ENCODE measurements at regions not wholly inside any gene's neighbourhood (a gene's known extent, or its start where the extent isn't known, plus 50 kb on each side); places are given as distances from the start of the nearest gene placed in this dataset.

DNA sequence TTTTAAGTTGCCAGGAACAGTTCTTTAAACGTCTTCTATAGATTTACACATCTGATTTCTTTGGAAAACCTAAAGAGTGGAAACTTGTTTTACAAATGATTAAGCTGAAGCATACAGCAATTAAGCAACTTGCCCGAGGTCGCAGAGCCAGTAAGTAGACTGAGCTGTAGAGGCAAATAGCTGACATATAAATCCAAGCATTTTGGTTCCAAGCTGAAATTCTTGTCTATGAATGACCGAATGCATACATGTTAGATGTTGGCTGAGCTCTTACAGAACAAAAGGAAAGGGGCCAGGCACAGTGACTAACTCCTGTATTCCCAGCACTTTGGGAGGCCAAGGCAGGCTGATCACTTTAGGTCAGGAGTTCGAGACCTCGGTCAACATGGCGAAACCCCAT, 101.8 kb upstream of the SGK1 start:
- H3K4me1 Mint-ChIP-seq (ENCODE audit: low read depth) = peaks cover 12% of the 10 kb centered on the region
- no peaks in the 10 kb centered on the region for H3K27me3 Mint-ChIP-seq
- intact Hi-C loops (cut with micrococcal nuclease) = no loop called here
- ATAC-seq = no peak
- H3K36me3 Mint-ChIP-seq (ENCODE audit: low read depth) = no peaks in the 10 kb centered on the region
- TF ChIP-seq CTCF (IDR thresholded peaks at IDR 0.05) = no peak
- no peak overlapping the region for H3K4me3 Mint-ChIP-seq
- CTCF ChIA-PET = no interaction called here
- no peak overlapping the region for H3K27ac Mint-ChIP-seq
- DNase-seq = no peak
- POLR2A ChIA-PET = interaction anchor here (0.9 kb wide), 1 partner anchor 214 kb away, joined by 3 read pairs; no protein-coding TSS in a partner anchor
- H3K9me3 Mint-ChIP-seq = no peaks in the 10 kb centered on the region

DNA sequence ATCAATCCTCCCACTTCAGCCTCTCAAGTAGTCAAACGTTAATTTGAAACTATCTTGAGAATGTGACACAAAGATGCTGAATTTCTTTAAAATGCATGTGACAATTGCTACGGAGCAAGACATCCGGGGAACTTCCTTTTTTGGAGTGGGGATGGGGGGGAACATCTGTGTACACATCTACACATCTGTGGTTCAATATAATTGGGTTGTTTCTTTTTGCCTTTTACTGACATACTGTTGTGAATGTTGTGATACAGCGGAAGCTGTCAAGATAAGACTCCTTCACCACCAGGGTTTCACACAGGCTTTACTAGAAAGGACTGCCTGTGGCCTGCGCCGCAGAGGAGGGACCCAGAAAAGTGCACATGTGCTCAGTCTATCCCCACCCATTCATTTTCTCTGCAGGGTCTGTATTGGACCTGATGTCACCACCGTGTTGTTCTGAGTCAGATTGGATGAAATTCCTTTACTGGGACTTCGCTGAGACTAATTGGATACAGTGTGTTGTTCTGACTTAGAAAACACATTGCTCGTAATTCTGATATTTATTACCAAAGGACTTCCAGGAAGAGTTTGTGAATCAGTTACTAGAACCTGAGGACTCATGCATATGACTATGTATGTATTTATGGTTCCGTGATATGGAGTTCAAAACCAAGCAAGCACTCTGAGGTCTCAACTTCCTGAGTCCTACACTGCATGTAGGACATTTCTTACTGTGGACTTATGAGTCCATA, 98.7 kb upstream of the SGK1 start:
- CTCF ChIA-PET = no interaction called here
- POLR2A ChIA-PET = interaction anchor here (0.6 to 1.4 kb wide), 3 partner anchors 184 to 238 kb away, joined by 3 to 4 read pairs (median 3); no protein-coding TSS in a partner anchor
- peak; percentile 66 for ATAC-seq
- H3K4me3 Mint-ChIP-seq = no peak overlapping the region
- peaks cover 8% of the 10 kb centered on the region for H3K4me1 Mint-ChIP-seq (ENCODE audit: low read depth)
- H3K27me3 Mint-ChIP-seq = no peaks in the 10 kb centered on the region
- no peaks in the 10 kb centered on the region for H3K36me3 Mint-ChIP-seq (ENCODE audit: low read depth)
- intact Hi-C loops (cut with micrococcal nuclease) = no loop called here
- DNase-seq = no peak
- H3K9me3 Mint-ChIP-seq = peaks cover 3% of the 10 kb centered on the region
- H3K27ac Mint-ChIP-seq = peak overlapping the region; percentile 43
- TF ChIP-seq CTCF (IDR thresholded peaks at IDR 0.05) = no peak

DNA sequence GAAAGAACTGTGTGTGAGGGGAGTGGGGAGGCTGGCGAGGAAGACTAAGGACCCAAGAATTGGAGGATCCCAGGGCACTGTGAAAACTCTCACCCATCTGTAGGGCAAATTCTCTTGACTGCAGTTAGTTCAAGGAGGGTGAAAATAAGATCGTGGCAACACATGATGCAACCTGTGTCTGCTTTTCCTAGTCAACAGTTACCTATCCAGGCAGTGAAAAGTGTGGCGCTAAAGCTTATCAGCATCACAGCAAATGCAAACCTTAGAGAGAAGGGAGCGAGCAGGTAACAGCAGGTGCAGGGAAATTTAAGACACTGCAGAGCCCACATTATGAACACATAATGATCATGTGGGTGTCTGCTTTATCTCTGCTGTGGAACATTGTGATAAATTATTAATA, 97.7 kb upstream of the SGK1 start:
- TF ChIP-seq CTCF (IDR thresholded peaks at IDR 0.05) = no peak
- H3K36me3 Mint-ChIP-seq (ENCODE audit: low read depth) = no peaks in the 10 kb centered on the region
- intact Hi-C loops (cut with micrococcal nuclease) = no loop called here
- H3K4me1 Mint-ChIP-seq (ENCODE audit: low read depth) = peaks cover 8% of the 10 kb centered on the region
- peaks cover 3% of the 10 kb centered on the region for H3K9me3 Mint-ChIP-seq
- H3K27ac Mint-ChIP-seq = no peak overlapping the region
- ChIA-PET CTCF (no interaction called here), POLR2A (interaction anchor here (1.3 kb wide), 1 partner anchor 18 kb away, joined by 3 read pairs; no protein-coding TSS in a partner anchor)
- no peak for ATAC-seq
- DNase-seq = no peak
- no peaks in the 10 kb centered on the region for H3K27me3 Mint-ChIP-seq
- H3K4me3 Mint-ChIP-seq = no peak overlapping the region

DNA sequence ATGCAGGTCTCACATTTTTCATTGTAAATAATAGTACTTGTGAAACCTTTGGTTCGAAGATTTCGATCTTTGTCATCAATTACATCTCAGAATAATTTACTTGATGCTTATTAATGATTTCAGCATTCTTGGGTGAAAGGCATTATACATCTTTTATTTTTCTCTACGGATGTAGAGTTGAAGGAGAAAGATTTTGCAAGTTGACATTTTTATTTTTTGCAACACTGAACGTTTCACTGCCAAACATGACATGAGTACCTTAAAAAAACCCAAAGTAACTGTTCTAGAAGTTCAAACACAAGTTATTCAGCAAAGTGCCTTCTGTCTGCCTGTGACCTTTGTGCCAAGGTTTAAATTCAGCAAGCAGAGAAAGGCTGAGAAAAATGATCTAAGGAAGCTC, 97.3 kb upstream of the SGK1 start:
- ChIA-PET POLR2A (interaction anchor here (1.3 kb wide), 1 partner anchor 19 kb away, joined by 3 read pairs; no protein-coding TSS in a partner anchor), CTCF (no interaction called here)
- DNase-seq (no peak), ATAC-seq (no peak)
- Mint-ChIP-seq H3K27ac (no peak overlapping the region), H3K4me1 (ENCODE audit: low read depth) (peaks cover 8% of the 10 kb centered on the region), H3K36me3 (ENCODE audit: low read depth) (no peaks in the 10 kb centered on the region), H3K4me3 (no peak overlapping the region), H3K27me3 (no peaks in the 10 kb centered on the region), H3K9me3 (peaks cover 3% of the 10 kb centered on the region)
- TF ChIP-seq CTCF (IDR thresholded peaks at IDR 0.05) = no peak
- intact Hi-C loops (cut with micrococcal nuclease) = no loop called here

DNA sequence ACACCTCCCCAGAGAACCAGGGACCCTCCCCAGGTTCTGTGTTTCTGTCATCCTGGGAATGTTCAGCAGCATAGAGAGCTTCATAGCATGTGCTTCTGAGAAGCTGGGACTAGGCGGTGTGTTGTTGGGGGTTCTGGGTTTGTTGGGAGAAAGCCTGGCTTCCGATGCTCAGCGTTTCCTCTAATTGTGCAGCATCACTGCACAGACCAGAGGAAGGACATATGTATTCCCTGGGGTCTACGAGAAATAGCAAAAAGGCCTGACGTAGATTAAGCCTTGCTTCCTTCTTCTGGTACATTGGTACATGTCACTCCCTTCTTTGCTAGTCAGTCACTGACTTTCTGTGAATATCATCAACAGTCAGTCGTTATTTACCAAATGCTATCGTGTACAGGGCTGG, 96.9 kb upstream of the SGK1 start:
- TF ChIP-seq CTCF (IDR thresholded peaks at IDR 0.05) = no peak
- CTCF ChIA-PET = no interaction called here
- DNase-seq (no peak), ATAC-seq (no peak)
- POLR2A ChIA-PET = interaction anchor here (1.3 kb wide), 1 partner anchor 19 kb away, joined by 3 read pairs; no protein-coding TSS in a partner anchor
- H3K27ac Mint-ChIP-seq = no peak overlapping the region
- H3K4me3 Mint-ChIP-seq = no peak overlapping the region
- peaks cover 3% of the 10 kb centered on the region for H3K9me3 Mint-ChIP-seq
- H3K27me3 Mint-ChIP-seq = no peaks in the 10 kb centered on the region
- intact Hi-C loops (cut with micrococcal nuclease) = no loop called here
- peaks cover 8% of the 10 kb centered on the region for H3K4me1 Mint-ChIP-seq (ENCODE audit: low read depth)
- H3K36me3 Mint-ChIP-seq (ENCODE audit: low read depth) = no peaks in the 10 kb centered on the region
